ENCODE measurements at regions not wholly inside any gene's neighbourhood (a gene's known extent, or its start where the extent isn't known, plus 50 kb on each side); places are given as distances from the start of the nearest gene placed in this dataset.

GRCh38 chr22:48658246-48658645, 1169.4 kb downstream of the BRD1 start:
- TF ChIP-seq CTCF (IDR thresholded peaks at IDR 0.05) (no peak), POLR2A (IDR thresholded peaks at IDR 0.05) (no peak)

All from adrenal gland (tissue), 5 donors.